HuH-7.5 (cell line): ENCODE measurements at regions not wholly inside any gene's neighbourhood (a gene's known extent, or its start where the extent isn't known, plus 50 kb on each side); places are given as distances from the start of the nearest gene placed in this dataset.

Source experiments
- DNase-seq: peaks from one replicate; pipeline ENCODE4 v3.0.0; 2011; ENCODE audit warnings: low spot score

GRCh38 chr4:20353646-20354045 is 101.9 kb downstream of the SLIT2 start:
- DNase-seq = no peak

DNA sequence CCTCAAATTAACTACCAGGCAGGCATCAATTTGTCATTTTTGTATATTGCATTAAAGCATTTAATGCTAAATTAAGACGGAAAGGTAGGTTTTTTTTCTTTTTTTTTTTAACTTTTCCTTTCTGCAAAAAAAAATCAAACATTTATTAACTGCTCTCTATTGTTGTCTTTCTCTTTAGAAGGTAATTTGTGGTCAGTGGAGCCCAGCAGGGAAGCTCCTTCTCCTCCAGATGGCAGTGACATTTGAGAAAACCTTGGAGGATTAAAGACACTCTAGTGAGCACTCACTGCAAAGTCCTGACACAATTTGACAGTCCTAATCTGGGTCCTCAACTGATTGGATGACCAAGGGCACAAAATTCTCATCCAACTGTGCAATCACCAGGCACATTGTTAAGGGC is 102.4 kb downstream of the SLIT2 start:
- DNase-seq = no peak

DNA sequence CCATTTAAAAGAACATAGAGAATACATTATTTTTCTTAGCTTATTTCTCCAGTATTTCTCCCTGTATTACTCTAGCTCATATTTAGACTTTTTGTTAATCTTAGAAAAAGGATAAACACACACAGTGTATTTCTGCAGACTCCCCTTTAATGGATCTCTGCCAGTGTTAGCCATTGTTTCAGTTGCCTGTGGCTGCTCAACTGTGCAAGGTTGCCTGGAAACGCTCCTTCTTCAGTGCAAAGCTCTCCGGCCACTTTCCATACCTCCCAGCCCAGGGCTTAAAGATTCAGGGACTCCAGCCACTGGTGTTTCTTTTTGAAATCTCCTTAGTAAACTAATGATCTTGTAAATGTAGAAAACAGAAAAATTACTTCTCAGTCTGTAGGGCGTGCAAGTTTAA is 104.9 kb downstream of the SLIT2 start:
- DNase-seq = no peak

DNA sequence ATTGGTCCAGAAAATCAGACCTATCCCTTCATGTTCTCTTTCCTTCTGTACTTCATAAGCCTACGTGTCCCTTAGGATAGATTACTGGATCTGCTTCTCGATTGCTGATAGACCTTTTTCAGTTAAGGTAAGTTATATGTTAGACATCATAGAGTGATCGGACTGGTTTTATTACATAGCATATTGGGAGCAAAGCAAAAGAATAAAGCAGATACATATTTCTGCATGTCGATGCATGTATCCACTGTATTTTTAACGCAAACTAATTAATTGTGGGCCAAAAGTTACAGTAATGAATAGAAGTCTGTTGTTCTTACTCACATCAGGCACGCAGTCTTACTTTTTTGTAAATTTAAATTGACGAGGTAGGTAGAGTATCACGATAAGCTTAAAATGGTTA is 106.4 kb downstream of the SLIT2 start:
- DNase-seq = no peak

GRCh38 chr4:20359692-20360091 is 108.0 kb downstream of the SLIT2 start:
- DNase-seq = no peak

DNA sequence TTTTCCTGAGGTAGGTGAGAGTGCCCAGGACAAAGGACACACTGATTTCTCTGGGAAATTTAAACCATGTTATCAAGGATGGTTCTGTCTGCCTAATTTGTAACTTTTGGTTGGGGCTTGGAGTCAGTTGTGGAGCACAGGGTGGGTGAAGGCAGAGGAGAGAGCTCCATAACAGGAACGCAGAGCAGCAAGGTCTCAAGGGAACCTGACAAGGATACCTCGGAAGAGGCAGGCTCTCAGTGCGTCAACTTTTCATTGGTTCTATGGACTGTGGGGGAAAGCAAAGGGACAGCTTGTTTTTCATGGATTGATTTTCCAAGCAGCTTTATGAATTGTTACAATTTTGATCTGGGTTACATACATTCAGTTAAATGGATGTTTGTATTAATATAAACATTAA is 110.4 kb downstream of the SLIT2 start:
- DNase-seq = no peak

DNA sequence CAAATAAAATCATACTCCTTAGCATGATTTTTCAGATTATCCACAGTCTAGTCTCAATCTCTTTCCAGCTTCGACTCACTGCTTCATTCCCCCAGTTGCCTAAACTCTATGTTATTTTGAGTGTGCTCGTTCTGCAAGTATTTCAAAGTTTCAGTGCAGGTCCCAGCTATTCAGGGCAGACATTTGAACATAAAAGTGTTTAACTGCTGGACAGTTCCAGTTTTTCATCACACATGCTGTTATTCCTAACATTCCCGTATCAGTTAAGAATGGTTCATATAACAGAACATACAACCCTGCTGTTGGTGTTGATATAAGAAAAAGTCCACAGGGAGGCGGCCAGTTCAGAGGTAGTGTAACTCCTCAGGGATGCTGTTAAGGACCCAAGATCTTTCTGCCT is 113.3 kb downstream of the SLIT2 start:
- no peak for DNase-seq

- DNase-seq = no peak
These were observed 115.7 kb downstream of the SLIT2 start for GRCh38 chr4:20367446-20367845.

GRCh38 chr4:20368926-20369325 is 117.2 kb downstream of the SLIT2 start:
- DNase-seq = no peak

GRCh38 chr4:20370274-20370673 is 118.6 kb downstream of the SLIT2 start:
- DNase-seq = no peak

GRCh38 chr4:20376070-20376469 is 124.4 kb downstream of the SLIT2 start:
- no peak for DNase-seq

DNA sequence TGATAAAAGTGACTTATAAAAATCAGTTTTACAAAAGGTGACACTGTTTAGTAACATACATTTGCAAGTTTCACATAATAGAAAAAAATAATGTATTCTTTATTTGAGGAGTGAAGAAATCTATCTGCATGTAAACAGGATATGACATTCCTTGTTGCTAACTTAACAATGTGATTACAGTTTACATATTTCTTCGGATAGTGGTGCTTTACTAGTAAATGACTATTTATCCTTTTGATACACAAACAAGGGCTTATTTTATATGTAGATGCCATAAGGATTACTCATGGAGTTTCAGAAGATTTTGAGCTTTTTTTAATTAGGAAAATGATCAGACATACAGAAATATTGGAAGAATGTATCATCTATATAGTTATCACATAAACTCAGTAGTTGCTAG is 126.5 kb downstream of the SLIT2 start:
- DNase-seq = no peak

DNA sequence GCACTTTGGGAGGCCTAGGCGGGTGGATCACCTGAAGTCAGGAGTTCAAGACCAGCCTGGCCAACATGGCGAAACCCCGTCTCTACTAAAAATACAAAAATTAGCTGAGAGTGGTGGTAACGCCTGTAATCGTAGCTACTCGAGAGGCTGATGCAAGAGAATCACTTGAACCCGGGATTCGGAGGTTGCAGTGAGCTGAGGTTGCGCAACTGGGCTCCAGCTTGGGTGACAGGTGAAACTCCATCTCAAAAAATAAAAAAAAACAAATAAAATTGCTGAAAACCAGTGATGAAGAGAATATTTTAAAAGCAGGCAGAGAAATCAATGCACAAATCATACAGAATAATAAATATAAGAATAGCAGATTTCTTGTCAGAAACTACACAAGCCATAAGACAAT is 129.3 kb downstream of the SLIT2 start:
- DNase-seq = no peak

DNA sequence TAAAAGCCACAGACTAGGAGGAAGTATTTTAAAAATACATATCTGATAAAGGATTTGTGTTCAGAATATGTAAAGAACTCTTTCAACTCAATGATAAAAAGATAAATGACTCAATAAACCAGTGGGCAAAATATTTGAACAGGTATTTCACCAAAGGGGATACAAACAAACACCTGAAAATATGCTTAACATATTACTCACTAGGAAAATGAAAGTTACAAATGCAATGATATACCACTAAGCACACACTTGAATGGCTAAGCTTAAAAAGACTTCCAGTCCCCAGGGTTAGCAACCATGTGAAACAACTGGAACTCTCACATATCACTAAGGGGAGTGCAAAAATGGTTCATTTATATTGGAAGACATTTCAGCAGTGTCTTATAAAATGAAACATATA is 131.6 kb downstream of the SLIT2 start:
- DNase-seq = no peak

DNA sequence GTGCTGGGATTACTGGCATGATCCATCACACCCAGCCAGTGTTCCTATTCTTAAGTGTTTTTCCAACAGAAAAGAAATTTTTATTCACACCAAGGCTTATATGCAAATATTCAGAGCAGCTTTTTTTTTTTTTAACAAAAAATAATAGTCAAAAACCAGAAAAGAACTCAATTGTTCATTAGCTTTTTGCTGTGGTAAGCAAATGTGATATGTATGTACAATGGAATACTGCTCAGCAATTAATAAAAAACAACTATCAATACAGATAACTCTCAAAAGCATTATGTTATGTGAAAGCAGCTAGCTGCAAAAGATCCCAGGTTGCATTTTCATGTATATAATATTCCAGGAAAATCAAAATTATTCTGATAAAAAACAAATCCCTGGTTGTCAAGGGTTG is 132.3 kb downstream of the SLIT2 start:
- no peak for DNase-seq

DNA sequence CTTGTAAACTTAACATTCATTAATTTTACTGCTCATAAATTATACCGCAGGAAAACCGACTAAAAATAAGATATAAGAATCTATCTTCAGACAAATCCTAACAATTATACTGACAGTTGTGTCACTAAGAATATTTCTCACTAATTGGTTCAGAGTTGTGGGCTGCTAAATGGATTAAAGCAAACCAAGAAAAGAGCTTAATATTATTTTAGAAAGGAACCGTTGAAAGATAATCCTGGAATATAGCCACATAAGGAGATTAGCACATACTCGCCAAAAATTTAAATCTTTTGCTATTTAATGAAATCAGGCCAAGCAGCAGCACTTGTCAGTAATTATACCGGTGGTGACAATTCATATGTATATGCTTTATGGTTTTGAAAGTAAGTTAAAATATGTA is 132.8 kb downstream of the SLIT2 start:
- no peak for DNase-seq

DNA sequence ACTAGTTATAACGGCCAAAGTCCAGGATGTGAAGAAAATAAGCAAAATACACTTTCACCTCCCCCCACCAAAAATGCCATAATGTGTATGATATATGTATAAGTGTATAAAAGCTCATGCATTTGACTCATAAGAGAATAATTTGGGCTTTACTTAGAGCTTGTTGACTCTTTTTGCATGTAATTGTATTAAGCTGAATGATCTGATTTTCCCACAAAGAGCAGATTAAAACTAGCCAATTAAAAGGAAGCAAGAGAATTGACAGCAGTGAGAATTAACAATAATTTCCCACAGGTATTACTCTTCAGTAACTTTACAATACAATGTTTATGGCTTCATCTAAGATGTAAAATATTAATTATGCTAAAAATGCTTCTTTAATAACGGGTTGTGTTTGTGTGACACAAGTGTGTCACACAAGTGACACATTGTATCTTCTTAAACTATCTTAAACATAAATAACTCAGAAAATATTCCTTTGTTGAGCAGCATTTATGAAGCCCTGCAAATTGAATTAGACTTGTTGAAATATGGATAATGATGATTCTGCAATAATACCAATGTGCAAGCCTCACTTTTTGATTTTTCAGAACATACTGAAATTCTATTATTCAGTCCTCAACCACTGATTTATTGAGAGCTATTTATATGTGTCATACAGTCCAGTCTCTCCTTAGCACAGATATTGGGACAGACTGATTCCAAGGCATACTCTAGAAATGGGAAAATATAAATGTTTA is 134.5 kb downstream of the SLIT2 start:
- no peak for DNase-seq

GRCh38 chr4:20386906-20387305 is 135.2 kb downstream of the SLIT2 start:
- no peak for DNase-seq

DNA sequence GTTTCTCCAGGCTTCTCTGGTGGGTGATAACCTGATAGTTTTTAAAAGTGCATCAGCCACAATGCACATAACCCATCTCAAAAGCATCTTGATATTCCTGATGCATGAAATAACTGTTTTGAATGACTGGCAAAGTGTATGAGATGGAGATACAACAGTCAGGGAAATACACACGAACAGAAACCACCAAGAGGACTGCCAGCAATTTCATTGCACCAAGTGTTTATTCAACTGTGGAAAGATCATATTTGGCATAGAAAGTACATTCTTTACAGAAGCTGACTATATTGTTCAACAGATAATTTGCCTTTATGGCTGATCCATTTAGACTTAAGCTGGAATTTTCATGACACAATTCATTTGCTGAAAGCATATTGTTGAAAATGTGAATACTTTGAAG is 139.5 kb downstream of the SLIT2 start:
- DNase-seq = no peak

DNA sequence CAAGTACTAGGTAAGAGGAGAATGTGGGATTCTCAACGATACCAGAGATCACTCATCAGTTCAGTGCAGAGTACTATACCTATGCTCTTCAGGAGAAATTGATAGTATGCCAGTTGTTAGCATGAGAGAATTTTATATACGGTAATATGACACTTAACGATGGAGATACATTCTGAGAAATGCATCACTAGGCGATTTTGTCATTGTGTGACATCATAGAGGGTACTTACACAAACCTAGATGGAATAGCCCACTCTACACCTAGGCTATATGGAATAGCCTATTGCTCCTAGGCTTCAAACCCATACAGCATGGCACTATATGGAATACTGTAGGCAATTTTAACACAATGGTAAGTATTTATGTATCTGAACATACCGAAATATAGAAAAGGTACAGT is 140.2 kb downstream of the SLIT2 start:
- DNase-seq = no peak

GRCh38 chr4:20393486-20394100 is 141.9 kb downstream of the SLIT2 start:
- DNase-seq = no peak

DNA sequence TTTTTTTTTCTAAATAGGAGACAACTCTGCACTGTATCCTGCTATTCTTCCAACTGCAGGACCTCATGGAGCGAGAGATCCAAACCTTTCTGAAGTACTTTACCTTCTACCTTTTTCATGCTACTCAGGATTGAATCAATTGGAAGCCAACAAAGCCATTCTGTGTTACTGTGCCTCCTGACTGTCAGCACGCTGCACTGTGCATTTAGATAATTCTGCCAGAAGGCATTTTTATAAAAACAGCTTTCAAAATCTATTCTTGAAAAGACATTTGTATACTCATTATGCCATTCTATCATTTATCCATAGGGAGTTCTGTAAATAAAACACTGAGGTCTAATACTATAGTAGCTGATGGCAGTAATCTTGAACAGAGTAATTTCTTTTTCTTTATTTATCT is 142.8 kb downstream of the SLIT2 start:
- DNase-seq = no peak

DNA sequence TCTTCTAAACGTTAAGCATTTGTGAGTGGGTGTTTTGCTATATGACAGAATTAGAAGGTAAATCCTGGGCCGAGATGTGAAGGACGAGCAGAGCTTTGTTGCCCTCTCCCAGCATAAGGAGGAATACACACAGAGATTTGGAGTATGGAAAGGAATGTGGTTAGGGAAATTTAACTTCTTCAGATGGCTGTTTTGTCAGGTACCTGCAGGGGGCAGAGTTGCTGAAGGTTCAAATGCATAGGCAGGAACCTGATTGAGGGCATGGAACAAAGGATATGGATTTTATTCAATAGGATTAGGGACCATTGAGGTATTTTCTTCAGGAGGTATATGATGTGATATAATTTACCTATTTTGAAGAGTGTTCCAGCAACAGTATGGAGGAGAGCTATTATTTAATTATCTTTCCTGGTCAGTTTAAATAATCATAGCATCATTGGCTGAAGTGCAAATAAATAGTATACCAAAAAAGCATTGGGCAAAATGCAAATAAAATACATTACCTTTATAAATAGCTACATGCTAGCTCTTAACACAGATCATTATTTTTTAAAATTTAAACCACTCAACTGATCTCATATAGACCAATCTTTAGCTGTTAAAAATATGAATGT is 143.6 kb downstream of the SLIT2 start:
- peak; percentile 6 for DNase-seq

- no peak for DNase-seq
These were observed 151.6 kb downstream of the SLIT2 start for GRCh38 chr4:20403290-20403689.
